Fibroblast of the aortic adventitia (primary cell): ENCODE measurements at regions not wholly inside any gene's neighbourhood (a gene's known extent, or its start where the extent isn't known, plus 50 kb on each side); places are given as distances from the start of the nearest gene placed in this dataset.

ENCODE experiments used
- DNase-seq: peaks from one replicate; pipeline ENCODE4 v3.0.0-alpha.2; 2010; ENCODE audit warnings: low read depth
- H3K4me3 ChIP-seq: 2 replicates; pipeline ENCODE4 v1.5.1; 2011; ENCODE audit warnings: low read depth, mild to moderate bottlenecking, control low read depth, low read length, moderate library complexity
- CTCF ChIP-seq: IDR thresholded peaks from 2 replicates; pipeline ENCODE4 v1.5.1; 2011; ENCODE audit warnings: mild to moderate bottlenecking, low read length, control low read depth, inconsistent platforms; ENCODE audit not compliant: insufficient read depth

- TF ChIP-seq CTCF, result no peak
- no peak overlapping the region for H3K4me3 ChIP-seq
Measured at GRCh38 chr5:9894571-9895301, 264.6 kb upstream of the TAS2R1 start.

GRCh38 chr5:9892696-9893095, 262.5 kb upstream of the TAS2R1 start:
- DNase-seq, result no peak
- no peak for TF ChIP-seq CTCF
- no peak overlapping the region for H3K4me3 ChIP-seq

More at GRCh38 chr5:9894571-9895301, 264.6 kb upstream of the TAS2R1 start:
- no peak for DNase-seq

DNA sequence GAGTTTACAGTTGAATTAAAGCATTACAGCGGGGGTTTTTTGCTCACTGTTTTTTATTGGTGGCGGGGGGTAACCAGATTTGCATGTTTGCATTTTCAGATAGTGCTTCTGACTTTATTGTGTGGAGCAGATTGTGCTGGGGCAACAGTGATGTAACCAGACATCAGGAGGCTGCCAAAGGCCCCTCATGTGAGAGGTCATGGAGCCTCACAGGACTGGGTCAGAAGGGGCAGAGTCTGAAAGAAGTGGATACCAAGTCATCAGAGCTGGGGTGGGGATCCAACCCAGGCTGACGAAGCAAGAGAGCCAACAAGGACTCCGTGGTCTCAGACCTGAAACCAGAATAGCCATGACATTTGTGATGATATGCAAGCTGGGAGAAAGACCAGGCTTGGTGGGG, 259.4 kb upstream of the TAS2R1 start:
- no peak for DNase-seq
- H3K4me3 ChIP-seq, result no peak overlapping the region
- no peak for TF ChIP-seq CTCF

- H3K4me3 ChIP-seq, result no peak overlapping the region
- no peak for TF ChIP-seq CTCF
- peak; percentile 84 for DNase-seq
Measured at GRCh38 chr5:9888501-9888901, 258.4 kb upstream of the TAS2R1 start.

GRCh38 chr5:9885164-9885563, 255.0 kb upstream of the TAS2R1 start:
- no peak for DNase-seq
- H3K4me3 ChIP-seq, result no peak overlapping the region
- no peak for TF ChIP-seq CTCF

- no peak for TF ChIP-seq CTCF
- no peak overlapping the region for H3K4me3 ChIP-seq
- no peak for DNase-seq
Measured at GRCh38 chr5:9878206-9878605, 248.1 kb upstream of the TAS2R1 start.

- no peak for TF ChIP-seq CTCF
- no peak overlapping the region for H3K4me3 ChIP-seq
- no peak for DNase-seq
Measured at GRCh38 chr5:9877488-9877887, 247.3 kb upstream of the TAS2R1 start.
